ENCODE measurements at regions not wholly inside any gene's neighbourhood (a gene's known extent, or its start where the extent isn't known, plus 50 kb on each side); places are given as distances from the start of the nearest gene placed in this dataset.

- intact Hi-C loops (cut with micrococcal nuclease), result no loop called here
- ChIA-PET CTCF (no interaction called here), POLR2A (no interaction called here)
- Histone ChIP-seq H3K4me2 (ENCODE audit: insufficient read depth, low read length) (no peak overlapping the region), H3K9ac (replicated peaks; ENCODE audit: extremely low read depth, insufficient read depth, low read length) (no peak overlapping the region), H3K36me3 (ENCODE audit: control insufficient read depth in 2 of 2, extremely low read depth in 1 of 2, insufficient read depth in 2 of 2, low read length in 2 of 2) (no peaks in the 10 kb centered on the region), H4K20me1 (replicated peaks; ENCODE audit: control insufficient read depth, extremely low read depth, insufficient read depth, low read length) (no peaks in the 10 kb centered on the region), H3K27ac (ENCODE audit: insufficient read depth, low read depth, low read length) (no peak overlapping the region), H3K4me3 (replicated peaks in 1 of 3; ENCODE audit: insufficient read depth in 1 of 3, low read depth in 1 of 3, low read length in 3 of 3) (no peak overlapping the region), H3K4me1 (ENCODE audit: control insufficient read depth, extremely low read depth, insufficient read depth, low read length) (no peaks in the 10 kb centered on the region), H2AFZ (ENCODE audit: low read depth, low read length) (no peak overlapping the region), H3K9me3 (replicated peaks; ENCODE audit: control insufficient read depth, insufficient read depth, low read length) (no peaks in the 10 kb centered on the region), H3K27me3 (ENCODE audit: control insufficient read depth in 2 of 2, insufficient read depth in 2 of 2, low read length in 2 of 2) (peaks cover 18 to 22% of the 10 kb centered on the region in 2 experiments), H3K9me1 (replicated peaks; ENCODE audit: control insufficient read depth, extremely low read depth, insufficient read depth, low read length) (no peaks in the 10 kb centered on the region), H3K79me2 (ENCODE audit: control insufficient read depth, insufficient read depth, low read length) (no peaks in the 10 kb centered on the region)
- DNase-seq (ENCODE audit: low read depth, low spot score), result no peak
- dilution Hi-C loops (cut with MboI; ENCODE audit: extremely low pct_ligation_motif_present, low sequenced_read_pairs), result loop anchor here (25.0 kb wide), 1 partner anchor 926 kb away; no protein-coding TSS in a partner anchor
- FAIRE-seq, result no peak
- TF ChIP-seq EZH2 (IDR thresholded peaks at IDR 0.05; ENCODE audit: borderline replicate concordance, low read depth, low read length, severe bottlenecking) (no peak), GATA2 (IDR thresholded peaks at IDR 0.05; ENCODE audit: insufficient read depth, insufficient read length, low read depth, low read length) (no peak), POLR2AphosphoS5 (IDR thresholded peaks at IDR 0.05; ENCODE audit: insufficient read depth, low read depth, low read length) (no peak), JUN (IDR thresholded peaks at IDR 0.05; ENCODE audit: borderline replicate concordance, insufficient read depth, insufficient read length, low read depth) (no peak), FOS (IDR thresholded peaks at IDR 0.05; ENCODE audit: borderline replicate concordance, insufficient read depth, low read length) (no peak), CTCF (IDR thresholded peaks at IDR 0.05; ENCODE audit: extremely low read depth in 1 of 2, insufficient read depth in 1 of 2, low read depth in 1 of 2, low read length in 2 of 2) (no peak), POLR2A (IDR thresholded peaks at IDR 0.05; ENCODE audit: low read depth, low read length) (no peak), MYC (IDR thresholded peaks at IDR 0.05; ENCODE audit: low read depth, low read length) (no peak), MAX (IDR thresholded peaks at IDR 0.05; ENCODE audit: insufficient read depth, insufficient read length) (no peak)
- BruUV-seq (replicated peaks), result no TSS peak
Measured at GRCh38 chrX:2588049-2588448, 87.3 kb upstream of the DHRSX start.

All from endothelial cell of umbilical vein (primary cell).